ENCODE measurements at regions not wholly inside any gene's neighbourhood (a gene's known extent, or its start where the extent isn't known, plus 50 kb on each side); places are given as distances from the start of the nearest gene placed in this dataset.

GRCh38 chr12:17438141-17438540, 651.9 kb downstream of the RERGL start:
- H3K36me3 Mint-ChIP-seq: peaks cover 18% of the 10 kb centered on the region
- Histone ChIP-seq H3K27me3 (ENCODE audit: control insufficient read depth, insufficient read depth, low read length) (no peaks in the 10 kb centered on the region), H3K27ac (ENCODE audit: low read length) (no peak overlapping the region), H3K36me3 (ENCODE audit: control insufficient read depth, insufficient read depth, low read length) (no peaks in the 10 kb centered on the region), H3K4me1 (ENCODE audit: control insufficient read depth, insufficient read depth, low read length) (no peaks in the 10 kb centered on the region), H3K4me3 (ENCODE audit: low read length) (no peak overlapping the region), H3K9me3 (ENCODE audit: control insufficient read depth, insufficient read depth, low read length) (peaks cover 7% of the 10 kb centered on the region)
- DNase-seq (no peak), ATAC-seq (no peak)
- H3K9me3 Mint-ChIP-seq: peaks cover 16 to 25% of the 10 kb centered on the region in 2 donors
- no peak overlapping the region for H3K4me3 Mint-ChIP-seq
- no peak overlapping the region for H3K27ac Mint-ChIP-seq
- H3K4me1 Mint-ChIP-seq: no peaks in the 10 kb centered on the region
- no peaks in the 10 kb centered on the region for H3K27me3 Mint-ChIP-seq (ENCODE audit: low read depth in 2 of 2)
- no peak for TF ChIP-seq CTCF (IDR thresholded peaks at IDR 0.05)
- intact Hi-C loops (cut with micrococcal nuclease): no loop called here

- no peak for TF ChIP-seq CTCF (IDR thresholded peaks at IDR 0.05)
- H3K4me3 ChIP-seq (ENCODE audit: low read length): no peak overlapping the region
- peaks cover 5% of the 10 kb centered on the region for H3K9me3 ChIP-seq (ENCODE audit: control insufficient read depth, insufficient read depth, low read length)
- DNase-seq (no peak), ATAC-seq (no peak)
- 91% methylated on average over 13 of the region's 13 CpGs for WGBS (ENCODE audit: insufficient coverage)
- H3K9me3 Mint-ChIP-seq: peaks cover 11 to 14% of the 10 kb centered on the region in 2 donors
- no peaks in the 10 kb centered on the region for H3K4me1 Mint-ChIP-seq
- no peaks in the 10 kb centered on the region for H3K36me3 Mint-ChIP-seq
- H3K27me3 ChIP-seq (ENCODE audit: control insufficient read depth, insufficient read depth, low read length): no peaks in the 10 kb centered on the region
- H3K36me3 ChIP-seq (ENCODE audit: control insufficient read depth, insufficient read depth, low read length): no peaks in the 10 kb centered on the region
- H3K27ac Mint-ChIP-seq: no peak overlapping the region
- no peaks in the 10 kb centered on the region for H3K27me3 Mint-ChIP-seq (ENCODE audit: low read depth in 2 of 2)
- no peaks in the 10 kb centered on the region for H3K4me1 ChIP-seq (ENCODE audit: control insufficient read depth, insufficient read depth, low read length)
- no peak overlapping the region for H3K27ac ChIP-seq (ENCODE audit: low read length)
- H3K4me3 Mint-ChIP-seq: no peak overlapping the region
- intact Hi-C loops (cut with micrococcal nuclease): no loop called here
Observed at GRCh38 chr12:17416748-17417147, 673.2 kb downstream of the RERGL start.

- Mint-ChIP-seq H3K27ac (no peak overlapping the region), H3K4me1 (no peaks in the 10 kb centered on the region), H3K4me3 (no peak overlapping the region), H3K27me3 (ENCODE audit: low read depth in 2 of 2) (no peaks in the 10 kb centered on the region), H3K36me3 (no peaks in the 10 kb centered on the region), H3K9me3 (peaks cover 14 to 16% of the 10 kb centered on the region in 2 donors)
- no peak for ATAC-seq
- intact Hi-C loops (cut with micrococcal nuclease): no loop called here
- Histone ChIP-seq H3K4me1 (ENCODE audit: control insufficient read depth, insufficient read depth, low read length) (no peaks in the 10 kb centered on the region), H3K9me3 (ENCODE audit: control insufficient read depth, insufficient read depth, low read length) (peaks cover 8% of the 10 kb centered on the region), H3K27ac (ENCODE audit: low read length) (no peak overlapping the region), H3K4me3 (ENCODE audit: low read length) (no peak overlapping the region), H3K27me3 (ENCODE audit: control insufficient read depth, insufficient read depth, low read length) (no peaks in the 10 kb centered on the region), H3K36me3 (ENCODE audit: control insufficient read depth, insufficient read depth, low read length) (no peaks in the 10 kb centered on the region)
- no peak for DNase-seq
- no peak for TF ChIP-seq CTCF (IDR thresholded peaks at IDR 0.05)
Observed at GRCh38 chr12:17414596-17414995, 675.4 kb downstream of the RERGL start.

- Mint-ChIP-seq H3K4me1 (no peaks in the 10 kb centered on the region), H3K27me3 (ENCODE audit: low read depth in 2 of 2) (no peaks in the 10 kb centered on the region), H3K27ac (no peak overlapping the region), H3K36me3 (no peaks in the 10 kb centered on the region), H3K4me3 (no peak overlapping the region), H3K9me3 (peaks cover 11 to 12% of the 10 kb centered on the region in 2 donors)
- DNase-seq (no peak), ATAC-seq (no peak)
- H3K4me1 ChIP-seq (ENCODE audit: control insufficient read depth, insufficient read depth, low read length): no peaks in the 10 kb centered on the region
- H3K9me3 ChIP-seq (ENCODE audit: control insufficient read depth, insufficient read depth, low read length): peaks cover 4% of the 10 kb centered on the region
- H3K36me3 ChIP-seq (ENCODE audit: control insufficient read depth, insufficient read depth, low read length): no peaks in the 10 kb centered on the region
- H3K4me3 ChIP-seq (ENCODE audit: low read length): no peak overlapping the region
- no peak overlapping the region for H3K27ac ChIP-seq (ENCODE audit: low read length)
- 93% methylated on average over 5 of the region's 5 CpGs for WGBS (ENCODE audit: insufficient coverage)
- intact Hi-C loops (cut with micrococcal nuclease): no loop called here
- H3K27me3 ChIP-seq (ENCODE audit: control insufficient read depth, insufficient read depth, low read length): no peaks in the 10 kb centered on the region
- TF ChIP-seq CTCF (IDR thresholded peaks at IDR 0.05): no peak
Observed at GRCh38 chr12:17411662-17412061, 678.3 kb downstream of the RERGL start.
